Panc1 (cell line): ENCODE measurements at regions not wholly inside any gene's neighbourhood (a gene's known extent, or its start where the extent isn't known, plus 50 kb on each side); places are given as distances from the start of the nearest gene placed in this dataset.

Source experiments
- ATAC-seq: fragments of 200-7000 bp; cut with Tn5 transposase; 2 replicates; pipeline ENCODE4 v1.9.1; 2020; ENCODE audit warnings: mild to moderate bottlenecking, moderate library complexity
- BruUV-seq: library from RNA; stranded (reverse); fragments of 400-500 nt; replicated peaks from 2 replicates; lab custom pipeline; 2021; lab: Mats Ljungman, UMichigan
- CTCF ChIA-PET: fragments of 300-600 bp; sonication (Branson Sonifier 250); formaldehyde crosslinking; loops from one replicate; lab custom pipeline; 2022; ENCODE audit warnings: antibody characterized with exemption; lab: Charles Lee
- POLR2A ChIA-PET: fragments of 300-600 bp; sonication (Branson Sonifier 250); formaldehyde crosslinking; loops from one replicate; lab custom pipeline; 2022; ENCODE audit warnings: antibody characterized with exemption; lab: Charles Lee
- DNase-seq: peaks from one replicate; pipeline ENCODE4 v3.0.0-alpha.2; 2010; ENCODE audit warnings: low read depth, low spot score
- H3K27ac ChIP-seq: 2 replicates; pipeline ENCODE4 v1.5.1; 2011; ENCODE audit warnings: mild to moderate bottlenecking, low read length, inconsistent platforms
- H3K27me3 ChIP-seq: fragments of 200-500 bp; sonication (Bioruptor generic); 2 replicates; pipeline ENCODE4 v1.6.0; 2014; ENCODE audit warnings: low read length, inconsistent platforms; ENCODE audit not compliant: control insufficient read depth, insufficient read depth
- H3K36me3 ChIP-seq: fragments of 200-500 bp; sonication (Bioruptor generic); 2 replicates; pipeline ENCODE4 v1.5.1; 2014; ENCODE audit warnings: inconsistent platforms, mild to moderate bottlenecking, low read length, moderate library complexity; ENCODE audit not compliant: control insufficient read depth, insufficient read depth
- H3K4me1 ChIP-seq: 2 replicates; pipeline ENCODE4 v1.5.1; 2011; ENCODE audit warnings: inconsistent platforms, mild to moderate bottlenecking, low read length, moderate library complexity; ENCODE audit not compliant: control insufficient read depth, insufficient read depth
- H3K4me3 ChIP-seq, 2 experiments: 2 replicates each; pipeline ENCODE4 v1.5.1; 2011 to 2012; ENCODE audit warnings: low read depth in 2 of 2, low read length in 2 of 2, mild to moderate bottlenecking in 2 of 2, inconsistent platforms in 1 of 2, moderate library complexity in 1 of 2
- H3K9me3 ChIP-seq: fragments of 200-500 bp; sonication (Bioruptor generic); 2 replicates; pipeline ENCODE4 v1.5.1; 2014; ENCODE audit warnings: low read depth, mild to moderate bottlenecking, inconsistent platforms, low read length, moderate library complexity; ENCODE audit not compliant: control insufficient read depth, insufficient read depth
- CTCF ChIP-seq: fragments of 450-650 bp; IDR thresholded peaks from 2 replicates; pipeline ENCODE4 v1.5.1; 2017; ENCODE audit warnings: mild to moderate bottlenecking
- POLR2AphosphoS5 ChIP-seq: IDR thresholded peaks from 2 replicates; pipeline ENCODE4 v1.6.1; 2012; ENCODE audit warnings: mild to moderate bottlenecking, low read depth, low read length, moderate library complexity
- REST ChIP-seq, 2 experiments: IDR thresholded peaks; 2 replicates each; pipeline ENCODE4 v1.6.1; 2011 to 2012; ENCODE audit warnings: low read depth in 2 of 2, control low read depth in 1 of 2, low read length in 1 of 2, mild to moderate bottlenecking in 1 of 2, moderate library complexity in 1 of 2; ENCODE audit not compliant: insufficient read depth in 1 of 2
- SIN3A ChIP-seq: IDR thresholded peaks from 2 replicates; pipeline ENCODE4 v1.6.1; 2012; ENCODE audit warnings: low read depth, mild to moderate bottlenecking, low read length, moderate library complexity, borderline replicate concordance; ENCODE audit not compliant: insufficient read depth
- TCF7L2 ChIP-seq: IDR thresholded peaks from 2 replicates; pipeline ENCODE4 v1.6.1; 2011; ENCODE audit warnings: mild to moderate bottlenecking, low read depth, low read length, inconsistent platforms
- in situ Hi-C: cut with HindIII; loops from 2 replicates; pipeline ENCODE4 v1.10.0; 2016; ENCODE audit warnings: low sequenced_read_pairs, low pct_unique_long_range_greater_than_20kb
- intact Hi-C: fragments of 100-400 bp; cut with micrococcal nuclease; formaldehyde crosslinking; loops from one replicate; pipeline ENCODE4 v1.10.0; 2022; ENCODE audit not compliant: unreplicated experiment

GRCh38 chr2:183630964-183631363 lies 506.7 kb downstream of the NUP35 start:
- CTCF ChIA-PET = no interaction called here
- intact Hi-C loops = no loop called here

GRCh38 chr2:183656121-183656520 lies 531.9 kb downstream of the NUP35 start:
- no peak for TF ChIP-seq SIN3A
- TF ChIP-seq CTCF = no peak
- TF ChIP-seq REST (IDR thresholded peaks at IDR 0.05; ENCODE audit: insufficient read depth in 1 of 2, low read depth in 2 of 2, low read length in 1 of 2) = no peak
- TF ChIP-seq TCF7L2 = no peak
- no peak for TF ChIP-seq POLR2AphosphoS5
- POLR2A ChIA-PET = no interaction called here
- no peaks in the 10 kb centered on the region for H3K27me3 ChIP-seq
- no peak overlapping the region for H3K4me3 ChIP-seq
- H3K27ac ChIP-seq = no peak overlapping the region
- no TSS peak for BruUV-seq
- no peak for DNase-seq
- H3K4me1 ChIP-seq = no peaks in the 10 kb centered on the region
- no peaks in the 10 kb centered on the region for H3K36me3 ChIP-seq
- no peaks in the 10 kb centered on the region for H3K9me3 ChIP-seq
- no peak for ATAC-seq
- in situ Hi-C loops = no loop called here
- intact Hi-C loops = no loop called here
- CTCF ChIA-PET = no interaction called here

More at GRCh38 chr2:183630964-183631363, 506.7 kb downstream of the NUP35 start:
- H3K9me3 ChIP-seq = no peaks in the 10 kb centered on the region
- POLR2A ChIA-PET = no interaction called here
- no peaks in the 10 kb centered on the region for H3K27me3 ChIP-seq
- H3K4me3 ChIP-seq = no peak overlapping the region
- no peak for TF ChIP-seq POLR2AphosphoS5
- TF ChIP-seq REST (IDR thresholded peaks at IDR 0.05; ENCODE audit: insufficient read depth in 1 of 2, low read depth in 2 of 2, low read length in 1 of 2) = no peak
- TF ChIP-seq TCF7L2 = no peak
- no peak for ATAC-seq
- no peaks in the 10 kb centered on the region; the same call in 1 of the 2 replicates for H3K36me3 ChIP-seq
- in situ Hi-C loops = no loop called here
- H3K27ac ChIP-seq = no peak overlapping the region
- H3K4me1 ChIP-seq = no peaks in the 10 kb centered on the region
- DNase-seq = no peak
- no TSS peak for BruUV-seq
